B cell (primary cell): ENCODE measurements at regions not wholly inside any gene's neighbourhood (a gene's known extent, or its start where the extent isn't known, plus 50 kb on each side); places are given as distances from the start of the nearest gene placed in this dataset.

Experiments used
- EZH2 ChIP-seq: IDR thresholded peaks from 2 replicates; pipeline ENCODE4 v1.6.1; 2012; ENCODE audit warnings: borderline replicate concordance, low read depth, mild to moderate bottlenecking, moderate library complexity, low read length; ENCODE audit not compliant: insufficient read depth, poor library complexity, severe bottlenecking
- TF ChIP-seq, protein P1 (sequence below): fragments of 200-600 bp; IDR thresholded peaks from one replicate; pipeline ENCODE4 v1.8.0; 2022; ENCODE audit warnings: antibody characterized with exemption, mild to moderate bottlenecking

DNA sequence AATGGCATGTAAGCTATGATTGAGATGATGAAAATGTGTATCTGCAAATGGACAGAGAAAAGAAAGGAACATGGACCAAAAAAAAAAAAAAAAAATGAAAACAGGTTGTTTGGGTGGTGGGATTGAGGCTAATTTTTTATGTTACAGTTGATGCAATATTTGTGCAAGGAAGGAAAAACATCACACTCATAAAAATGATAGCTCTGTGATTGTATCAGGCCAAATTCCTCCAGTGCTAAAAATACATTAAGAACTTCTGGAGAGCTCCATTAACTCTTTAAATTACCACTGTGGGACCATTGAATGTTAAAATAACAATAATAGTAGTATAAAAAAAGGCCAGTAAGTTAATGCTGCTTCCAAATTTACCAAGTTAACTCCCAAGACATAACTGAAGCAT is 79.5 kb upstream of the MSX2 start:
- TF ChIP-seq, protein P1, sequence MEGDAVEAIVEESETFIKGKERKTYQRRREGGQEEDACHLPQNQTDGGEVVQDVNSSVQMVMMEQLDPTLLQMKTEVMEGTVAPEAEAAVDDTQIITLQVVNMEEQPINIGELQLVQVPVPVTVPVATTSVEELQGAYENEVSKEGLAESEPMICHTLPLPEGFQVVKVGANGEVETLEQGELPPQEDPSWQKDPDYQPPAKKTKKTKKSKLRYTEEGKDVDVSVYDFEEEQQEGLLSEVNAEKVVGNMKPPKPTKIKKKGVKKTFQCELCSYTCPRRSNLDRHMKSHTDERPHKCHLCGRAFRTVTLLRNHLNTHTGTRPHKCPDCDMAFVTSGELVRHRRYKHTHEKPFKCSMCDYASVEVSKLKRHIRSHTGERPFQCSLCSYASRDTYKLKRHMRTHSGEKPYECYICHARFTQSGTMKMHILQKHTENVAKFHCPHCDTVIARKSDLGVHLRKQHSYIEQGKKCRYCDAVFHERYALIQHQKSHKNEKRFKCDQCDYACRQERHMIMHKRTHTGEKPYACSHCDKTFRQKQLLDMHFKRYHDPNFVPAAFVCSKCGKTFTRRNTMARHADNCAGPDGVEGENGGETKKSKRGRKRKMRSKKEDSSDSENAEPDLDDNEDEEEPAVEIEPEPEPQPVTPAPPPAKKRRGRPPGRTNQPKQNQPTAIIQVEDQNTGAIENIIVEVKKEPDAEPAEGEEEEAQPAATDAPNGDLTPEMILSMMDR = no peak
- TF ChIP-seq EZH2 = no peak
